GM19035 (cell line): ENCODE measurements at regions not wholly inside any gene's neighbourhood (a gene's known extent, or its start where the extent isn't known, plus 50 kb on each side); places are given as distances from the start of the nearest gene placed in this dataset.

Experiments used
- ATAC-seq: cut with Tn5 transposase; IDR thresholded peaks from one replicate; pipeline ENCODE4 v1.9.1; 2021; ENCODE audit not compliant: unreplicated experiment

DNA sequence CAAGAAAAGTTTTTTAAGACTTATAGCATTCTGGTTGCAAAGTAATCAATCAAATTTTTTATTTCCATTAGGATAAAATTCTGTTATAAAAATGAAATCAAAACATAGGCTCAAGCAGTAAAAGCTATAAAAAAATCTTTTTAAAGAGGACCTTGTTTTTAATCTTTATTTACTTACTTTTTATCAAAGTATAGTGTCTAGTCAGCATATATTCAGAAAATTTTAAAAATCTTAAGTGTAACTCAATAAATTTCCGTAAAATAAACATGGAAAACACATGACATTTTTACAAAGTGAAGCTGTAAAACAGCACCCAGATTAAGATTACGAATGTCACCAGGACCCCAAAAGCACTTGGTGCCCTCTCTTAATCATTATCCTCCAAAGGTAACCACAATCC is 302.4 kb downstream of the TMEM161B start:
- no peak for ATAC-seq

GRCh38 chr5:87954121-87954520 is 314.5 kb downstream of the TMEM161B start:
- no peak for ATAC-seq

DNA sequence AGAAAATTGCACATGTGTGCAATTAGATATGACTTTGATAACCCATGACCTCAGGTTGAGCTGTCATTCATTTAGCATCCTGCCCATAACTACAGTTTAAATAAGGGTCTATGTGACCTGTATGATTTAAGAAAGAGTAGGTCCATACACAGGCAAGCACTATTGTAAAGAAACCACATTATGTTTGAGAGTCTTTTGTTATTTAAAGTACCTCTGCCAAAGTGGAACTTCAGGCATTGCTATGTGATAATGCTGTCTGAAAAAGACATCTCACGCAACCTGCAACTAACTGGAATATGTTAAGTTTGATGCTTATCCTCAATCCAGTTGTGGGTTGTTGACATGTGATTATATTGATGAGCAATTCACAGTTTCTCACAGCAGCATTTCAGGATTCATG is 317.0 kb downstream of the TMEM161B start:
- ATAC-seq, result no peak

DNA sequence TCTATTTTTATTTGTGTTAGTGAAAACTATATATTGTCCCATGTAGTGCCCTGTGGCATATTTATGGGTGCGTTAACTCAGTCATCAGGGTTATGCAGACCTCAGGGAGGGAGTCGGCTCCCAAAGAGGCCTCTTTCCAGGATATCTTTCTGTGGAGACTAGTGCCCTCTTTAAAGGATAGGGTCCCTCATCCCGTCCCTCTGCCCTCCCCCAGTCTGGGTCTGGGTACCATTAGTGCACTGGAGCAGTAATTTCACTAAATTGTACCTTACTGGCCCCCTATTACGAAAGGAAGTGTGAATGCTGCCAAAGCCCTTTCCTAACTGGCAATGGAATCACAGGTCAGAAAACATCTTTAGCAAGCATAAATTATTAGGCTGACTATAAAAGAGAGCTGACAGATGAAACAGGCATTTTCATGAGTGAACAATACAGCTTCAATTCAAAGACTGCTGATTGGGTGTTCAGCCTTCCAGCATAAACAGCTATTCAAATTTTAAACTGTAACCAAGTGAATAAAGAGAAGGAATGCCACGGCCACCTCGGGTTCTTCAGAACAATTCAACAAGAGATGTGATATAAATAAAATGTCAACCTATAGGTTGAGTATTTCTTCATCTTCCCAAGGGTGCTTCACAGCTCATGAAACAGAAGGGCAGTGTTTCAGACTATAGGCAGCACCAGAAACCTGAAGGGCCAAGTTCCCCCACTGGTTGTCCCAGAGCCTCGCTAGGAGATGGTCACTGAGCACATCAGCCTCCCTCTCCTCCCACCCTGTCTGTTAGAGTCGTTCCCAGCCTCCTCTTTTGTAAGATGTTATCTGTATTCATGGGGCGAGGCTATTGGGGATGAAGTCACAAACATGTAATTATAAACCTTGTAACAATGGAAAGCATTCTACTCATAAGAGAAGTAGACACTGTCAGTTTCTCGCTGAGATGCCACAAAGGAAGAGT is 318.7 kb downstream of the TMEM161B start:
- no peak for ATAC-seq

DNA sequence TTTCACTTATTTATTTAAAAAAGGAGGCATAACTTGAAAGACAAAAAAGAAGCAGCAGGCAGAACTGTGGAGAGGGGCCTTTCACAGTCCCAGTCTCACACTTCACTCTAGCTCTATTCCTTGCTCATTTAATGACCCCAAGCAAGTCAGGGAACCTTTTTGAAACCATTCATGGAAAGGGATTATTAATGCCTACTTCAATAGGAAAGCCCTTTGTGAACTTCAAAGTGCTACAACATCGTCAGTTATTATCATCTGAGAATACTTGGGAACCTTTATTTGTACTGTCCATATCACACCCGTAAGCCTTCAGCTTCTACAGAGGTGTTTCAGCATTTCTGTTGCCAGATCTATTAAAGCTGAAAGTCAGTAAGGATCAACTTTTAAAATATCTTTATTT is 320.2 kb downstream of the TMEM161B start:
- ATAC-seq, result no peak

DNA sequence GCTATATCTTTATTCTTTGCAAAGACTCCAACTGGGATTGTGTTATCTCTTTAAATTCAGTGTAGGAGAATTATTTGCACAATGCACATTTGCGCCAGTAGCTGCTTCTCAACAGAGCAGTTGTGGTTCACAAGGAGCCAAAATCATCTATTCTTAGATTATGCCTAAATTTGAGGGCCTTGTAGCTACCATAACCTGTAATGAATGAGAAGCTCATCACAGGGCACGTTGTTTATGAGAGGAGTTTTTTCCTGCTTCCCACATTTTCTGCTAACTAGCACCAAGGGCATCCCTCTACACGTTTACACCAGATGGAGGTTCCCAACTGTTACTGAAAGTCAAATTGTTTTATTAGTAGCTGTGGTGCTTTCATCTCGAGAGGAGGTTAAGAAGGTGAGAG is 322.4 kb downstream of the TMEM161B start:
- no peak for ATAC-seq

DNA sequence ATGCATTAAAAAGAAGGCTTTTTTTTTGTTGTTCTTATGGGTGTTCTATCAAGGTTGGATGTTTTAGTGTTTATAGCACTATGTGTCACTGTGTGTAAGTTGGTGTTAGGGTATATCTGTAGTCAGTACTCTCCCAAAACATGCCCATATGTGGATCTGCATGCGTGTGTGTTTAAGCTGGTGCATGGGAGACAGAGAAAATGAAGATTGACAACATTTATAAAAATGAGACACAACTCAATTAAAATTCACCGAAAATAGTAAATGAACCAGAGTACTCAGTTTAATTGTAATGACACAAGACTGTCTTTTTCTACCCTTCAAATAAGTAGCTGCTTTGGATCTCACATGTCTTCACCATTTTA is 323.4 kb downstream of the TMEM161B start:
- no peak for ATAC-seq

GRCh38 chr5:87944553-87945285 is 323.9 kb downstream of the TMEM161B start:
- ATAC-seq, result no peak

GRCh38 chr5:87940775-87941174 is 327.9 kb downstream of the TMEM161B start:
- ATAC-seq, result no peak

- ATAC-seq, result no peak
Observed at GRCh38 chr5:87936667-87937066, 332.0 kb downstream of the TMEM161B start.

DNA sequence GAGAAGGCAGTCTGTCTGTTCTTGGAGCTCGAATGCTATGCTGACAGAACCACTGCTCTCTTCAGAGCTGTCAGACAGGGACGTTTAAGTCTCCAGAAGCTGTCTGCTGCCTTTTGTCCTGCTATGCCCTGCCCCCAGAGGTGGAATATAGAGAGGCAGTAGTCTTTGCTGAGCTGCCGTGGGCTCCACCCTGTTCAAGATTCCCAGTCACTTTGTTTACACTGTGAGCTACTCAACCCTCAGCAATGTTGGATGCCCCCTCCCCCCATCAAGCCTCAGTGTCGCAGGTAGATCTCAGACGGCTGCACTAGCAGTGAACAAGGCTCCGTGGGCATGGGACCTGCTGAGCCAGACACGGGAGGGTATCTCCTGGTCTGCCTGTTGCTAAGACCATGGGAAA is 344.2 kb downstream of the TMEM161B start:
- ATAC-seq, result no peak

- ATAC-seq, result no peak
Observed at GRCh38 chr5:87916320-87916719, 352.3 kb downstream of the TMEM161B start.

DNA sequence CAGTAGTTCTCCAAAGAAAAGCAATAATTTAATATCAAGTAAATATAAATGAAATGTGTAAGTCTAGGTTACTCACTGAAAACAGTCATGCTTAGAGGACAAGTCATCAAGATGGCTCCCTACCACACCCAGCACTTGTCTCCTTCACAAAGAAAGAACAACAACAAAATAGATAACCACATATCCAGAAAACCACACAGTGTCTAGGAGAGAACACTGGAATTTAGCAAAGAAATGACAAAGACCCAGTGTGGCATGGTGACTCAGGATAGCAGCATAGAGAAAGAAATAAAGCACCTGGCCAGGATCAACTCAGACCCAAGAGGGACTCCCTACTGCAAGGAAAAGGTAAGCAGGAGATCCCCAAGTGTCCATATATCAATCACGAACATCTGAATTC is 356.2 kb downstream of the TMEM161B start:
- no peak for ATAC-seq

- no peak for ATAC-seq
Observed at GRCh38 chr5:87909382-87909781, 359.3 kb downstream of the TMEM161B start.

GRCh38 chr5:87906962-87907361 is 361.7 kb downstream of the TMEM161B start:
- ATAC-seq, result no peak

- no peak for ATAC-seq
Observed at GRCh38 chr5:87900419-87900818, 368.2 kb downstream of the TMEM161B start.

DNA sequence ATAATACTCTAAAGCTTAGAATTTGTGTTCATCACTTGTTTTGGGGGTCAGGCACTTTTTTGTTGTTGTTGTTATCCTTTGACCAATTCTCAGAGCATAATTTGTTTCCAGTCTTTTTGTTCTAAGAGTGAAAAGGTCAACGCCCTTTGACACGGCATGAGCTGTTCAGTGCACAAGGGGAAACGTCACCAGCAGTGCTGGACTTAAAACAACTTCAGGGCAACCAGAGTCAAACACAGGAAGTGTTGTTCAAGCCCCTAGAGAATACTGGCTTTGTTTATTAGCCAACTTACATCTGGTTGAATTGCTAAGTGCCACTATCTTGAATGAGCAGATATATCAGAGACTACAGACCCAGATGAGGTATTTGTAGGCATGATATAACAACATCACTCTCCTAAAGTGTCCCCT is 368.9 kb downstream of the TMEM161B start:
- peak; percentile 88 for ATAC-seq

DNA sequence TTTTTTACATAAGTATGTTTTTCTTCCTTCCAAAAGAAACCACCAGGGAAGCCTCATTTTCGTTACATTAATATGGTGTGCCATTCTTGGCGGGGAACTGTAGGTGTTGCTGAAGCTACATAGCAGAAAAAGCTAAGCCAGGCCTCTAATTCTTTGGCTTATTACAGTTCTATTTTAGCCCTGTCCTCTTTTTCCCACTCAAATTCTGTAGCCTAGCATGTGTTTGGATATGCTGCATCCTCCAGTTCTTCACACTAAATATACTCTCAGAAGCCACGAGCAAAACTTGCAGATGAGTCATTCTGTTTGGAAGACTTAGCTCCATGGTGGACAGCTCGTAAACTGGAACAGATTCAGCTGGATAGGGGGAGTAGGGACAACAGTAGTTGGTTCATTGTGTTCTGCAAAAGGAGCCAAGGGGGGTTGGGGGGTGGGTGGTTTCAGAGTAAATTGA is 369.4 kb downstream of the TMEM161B start:
- ATAC-seq, result no peak

- ATAC-seq, result no peak
Observed at GRCh38 chr5:87898574-87898973, 370.1 kb downstream of the TMEM161B start.

DNA sequence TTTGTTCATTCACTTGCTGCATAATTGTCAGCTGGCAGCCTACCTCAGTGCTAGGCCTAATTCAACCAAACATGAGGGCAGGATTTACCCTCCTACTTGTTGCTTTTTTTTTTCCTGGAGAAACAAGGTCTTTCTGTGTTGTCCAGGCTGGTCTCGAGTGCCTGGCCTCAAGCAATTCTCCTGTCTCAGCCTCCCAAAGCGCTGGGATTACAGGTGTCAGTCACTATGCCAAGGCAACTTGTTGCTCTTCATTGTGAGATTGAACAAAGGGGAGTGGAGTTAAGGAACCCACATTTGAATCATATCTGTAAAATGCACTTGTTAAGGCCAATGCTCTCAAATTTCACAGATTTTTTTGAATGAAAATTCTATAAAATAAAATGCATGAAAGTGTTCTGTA is 380.5 kb downstream of the TMEM161B start:
- ATAC-seq, result no peak

- ATAC-seq, result no peak
Observed at GRCh38 chr5:87887247-87887646, 381.4 kb downstream of the TMEM161B start.

GRCh38 chr5:87886164-87886563 is 382.5 kb downstream of the TMEM161B start:
- no peak for ATAC-seq
